GM19099 (cell line): ENCODE measurements at regions not wholly inside any gene's neighbourhood (a gene's known extent, or its start where the extent isn't known, plus 50 kb on each side); places are given as distances from the start of the nearest gene placed in this dataset.

Experiments
- POLR2A ChIP-seq: IDR thresholded peaks from 3 replicates; pipeline ENCODE4 v1.6.1; 2011; ENCODE audit warnings: low read depth; ENCODE audit not compliant: insufficient read length; ENCODE audit errors: extremely low read depth

DNA sequence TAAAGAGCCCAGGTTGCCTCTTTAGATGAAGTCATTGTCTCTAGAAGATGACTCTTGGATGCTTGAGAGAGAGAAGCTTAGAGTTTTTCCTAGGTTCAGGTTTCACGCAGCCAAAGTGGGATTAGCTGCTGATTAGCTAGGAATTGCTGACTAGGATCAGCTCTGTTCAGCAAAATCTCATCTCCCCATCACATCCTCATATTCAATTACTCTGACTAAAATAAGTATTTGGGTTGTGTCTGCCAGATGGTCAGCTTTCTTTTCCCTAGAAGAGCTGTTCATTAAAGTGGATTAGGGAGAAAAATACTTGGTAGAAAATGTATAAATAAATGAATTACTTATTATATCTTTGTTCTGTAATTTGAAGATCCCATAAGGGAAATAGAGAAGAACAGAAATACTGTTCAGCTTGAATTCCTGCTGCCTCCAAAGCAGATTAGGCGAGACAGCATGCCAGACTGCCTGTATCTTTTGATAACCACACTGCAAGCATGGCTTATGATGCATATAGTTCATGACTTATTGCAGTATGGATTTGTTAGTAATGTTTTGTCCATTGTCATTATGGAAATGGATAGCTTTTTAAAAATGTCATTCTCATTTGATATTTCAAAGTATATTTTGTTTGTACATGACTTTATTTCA, 184.8 kb upstream of the CD180 start:
- no peak for TF ChIP-seq POLR2A

DNA sequence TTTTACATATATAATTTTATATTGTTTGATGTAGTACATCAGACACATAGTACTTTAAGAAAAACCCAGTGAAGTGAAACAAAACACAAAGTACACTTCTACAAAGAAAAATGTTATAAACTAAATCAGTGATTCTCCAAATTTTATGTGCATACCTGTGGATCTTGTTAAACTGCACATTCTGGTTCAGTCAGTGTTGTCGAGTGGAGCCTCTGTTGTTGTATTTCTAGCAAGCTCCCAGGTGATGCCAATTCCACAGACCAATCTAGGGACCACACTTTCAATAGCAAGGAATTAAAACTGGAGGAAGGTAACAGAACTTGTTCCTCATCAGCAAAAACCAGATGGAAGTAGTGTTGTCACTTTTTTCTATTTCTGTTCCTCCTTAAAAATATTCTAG, 183.8 kb upstream of the CD180 start:
- no peak for TF ChIP-seq POLR2A

DNA sequence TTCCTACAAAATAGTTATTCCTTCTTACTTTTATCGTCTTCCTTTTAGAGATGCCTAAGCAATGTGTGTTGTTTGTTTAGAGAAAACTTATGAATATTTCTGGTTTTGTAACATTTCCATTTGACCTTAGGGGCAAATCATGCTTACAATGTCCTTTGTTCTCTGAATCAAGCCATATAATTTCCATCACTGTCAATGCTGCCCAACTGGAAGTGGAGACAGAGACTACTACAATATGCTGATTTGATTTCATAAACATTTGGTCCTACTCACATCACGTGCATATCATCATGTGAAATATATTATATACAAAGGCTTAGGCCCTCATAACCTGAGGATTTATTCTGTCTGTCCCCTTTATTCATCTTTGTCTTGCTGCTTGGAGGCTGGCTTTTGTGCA, 183.2 kb upstream of the CD180 start:
- no peak for TF ChIP-seq POLR2A

DNA sequence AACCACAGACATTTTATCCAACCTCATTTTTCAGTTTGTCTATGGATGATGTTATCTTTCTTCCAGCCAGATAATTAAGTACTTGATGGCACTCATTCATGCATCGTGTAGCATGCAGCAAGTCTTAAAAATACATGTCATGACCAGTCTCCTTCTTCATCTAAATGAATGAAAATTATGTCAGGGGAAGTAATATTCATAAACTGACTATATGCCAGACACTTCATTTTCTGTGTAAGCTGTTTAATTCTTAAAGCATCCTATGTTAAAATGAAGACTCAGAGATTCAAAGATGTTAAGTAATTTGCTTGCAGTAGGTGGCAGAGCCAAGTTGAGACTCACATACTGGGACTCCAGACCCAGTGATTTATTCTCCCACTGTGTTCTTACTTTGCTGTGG, 181.7 kb upstream of the CD180 start:
- TF ChIP-seq POLR2A, result no peak

DNA sequence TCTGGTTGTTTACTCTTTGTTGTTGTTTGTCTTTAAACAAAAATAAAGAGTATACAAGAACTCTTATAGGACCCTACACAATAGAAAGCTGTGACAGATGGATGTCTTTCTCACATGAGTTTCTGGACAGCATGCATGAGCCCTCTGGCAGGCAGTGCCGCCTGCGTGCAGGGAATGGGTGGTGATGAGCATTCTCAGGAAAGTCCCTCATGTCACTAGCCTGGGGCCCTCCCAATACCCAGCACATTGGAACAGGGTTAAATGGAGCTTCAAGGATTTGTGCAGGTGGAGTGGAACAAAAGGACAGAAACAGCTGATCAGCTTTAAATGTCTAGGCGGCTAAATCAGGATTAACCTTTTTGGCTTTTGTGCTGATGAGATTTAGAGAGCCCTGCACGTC, 181.0 kb upstream of the CD180 start:
- TF ChIP-seq POLR2A, result no peak

DNA sequence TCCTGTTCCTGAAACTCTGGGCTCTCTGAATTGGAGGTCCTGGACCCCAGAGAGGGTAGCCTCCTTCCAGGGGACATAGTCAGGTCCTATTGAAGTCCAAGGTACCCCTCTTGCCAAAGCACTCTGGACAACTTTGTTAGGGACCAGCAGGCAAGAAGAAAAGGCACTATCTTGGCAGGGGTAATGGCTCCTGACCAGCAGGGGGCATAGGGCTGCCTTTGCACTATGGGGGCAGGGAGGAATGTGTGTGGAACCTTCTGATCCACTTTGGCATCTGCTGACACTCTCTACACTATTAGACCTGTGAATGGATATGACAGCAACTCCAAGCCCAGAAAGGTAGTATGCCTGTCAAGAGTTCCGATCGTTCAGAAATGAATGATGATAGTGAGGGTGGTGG, 179.0 kb upstream of the CD180 start:
- no peak for TF ChIP-seq POLR2A

DNA sequence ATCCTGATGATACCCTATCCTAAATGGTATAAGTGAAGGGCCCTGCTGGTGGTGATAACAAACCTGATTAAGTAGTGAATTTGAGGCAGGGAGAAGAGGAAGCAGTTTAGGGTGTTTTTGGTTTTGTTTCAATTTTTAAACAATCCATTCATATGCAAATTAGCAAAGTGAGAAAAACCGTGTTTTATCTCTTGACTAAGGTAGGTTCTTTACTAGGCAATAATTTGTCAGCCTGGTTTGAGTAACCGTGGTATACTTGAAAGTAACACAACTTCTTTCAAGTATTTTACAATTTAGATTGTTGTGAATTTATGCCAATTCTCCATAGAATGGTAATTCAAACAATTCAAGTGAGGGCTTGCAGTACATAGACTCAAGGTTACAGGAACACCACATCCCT, 177.8 kb upstream of the CD180 start:
- no peak for TF ChIP-seq POLR2A

GRCh38 chr5:67373518-67373917, 176.9 kb upstream of the CD180 start:
- no peak for TF ChIP-seq POLR2A

GRCh38 chr5:67372887-67373286, 176.3 kb upstream of the CD180 start:
- TF ChIP-seq POLR2A, result no peak

DNA sequence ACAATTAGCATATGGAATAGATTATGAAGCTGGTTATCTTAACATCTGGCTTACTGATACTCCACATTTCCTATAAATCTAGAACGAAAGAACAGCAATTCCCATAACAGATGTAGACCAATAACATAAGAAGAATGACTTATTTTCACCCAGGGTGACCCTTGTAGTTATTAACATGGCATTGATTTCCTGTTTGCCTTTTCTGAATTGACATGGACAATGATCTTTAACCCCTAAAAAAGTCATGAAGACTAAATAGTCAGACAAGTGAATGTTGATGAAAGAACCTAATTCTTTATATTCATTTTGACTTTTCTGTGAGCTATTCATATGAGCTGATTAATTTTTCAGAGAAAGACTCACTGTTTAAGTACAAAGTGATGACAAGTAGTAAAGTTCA, 175.3 kb upstream of the CD180 start:
- TF ChIP-seq POLR2A, result no peak

DNA sequence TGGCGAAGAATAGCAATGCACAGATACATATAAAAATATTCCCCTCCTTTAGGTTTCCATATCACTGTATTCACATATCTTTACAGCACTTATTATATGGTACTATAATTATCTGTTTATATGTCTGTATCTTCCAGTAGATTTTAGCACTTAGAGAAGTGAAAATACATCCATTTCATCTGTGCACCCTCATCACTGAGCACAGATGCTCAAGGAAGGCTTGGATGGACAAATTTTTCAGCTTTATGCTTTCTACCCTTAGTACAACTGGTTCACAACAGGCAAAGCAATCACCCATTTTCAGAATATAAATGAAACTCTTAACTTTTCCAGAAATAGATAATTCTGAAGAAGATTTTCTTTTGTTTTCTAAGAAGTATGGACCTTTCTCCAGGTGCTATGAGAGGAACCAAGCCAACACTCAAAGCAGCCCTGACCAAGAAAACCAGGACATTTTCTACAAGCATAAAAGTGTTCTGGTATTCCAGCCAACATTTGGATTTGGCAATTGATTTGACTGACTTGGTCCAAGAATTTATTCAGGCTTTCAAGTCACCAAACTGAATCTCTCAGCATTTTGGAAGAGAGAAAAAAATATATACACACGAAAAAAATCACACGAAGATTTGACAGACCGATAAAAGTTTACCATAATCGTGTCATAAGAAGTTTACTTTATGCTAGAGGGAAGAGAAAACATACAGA, 170.2 kb upstream of the CD180 start:
- no peak for TF ChIP-seq POLR2A

- no peak for TF ChIP-seq POLR2A
These were observed 169.7 kb upstream of the CD180 start for GRCh38 chr5:67366276-67366675.

GRCh38 chr5:67364381-67364970, 167.9 kb upstream of the CD180 start:
- no peak for TF ChIP-seq POLR2A

DNA sequence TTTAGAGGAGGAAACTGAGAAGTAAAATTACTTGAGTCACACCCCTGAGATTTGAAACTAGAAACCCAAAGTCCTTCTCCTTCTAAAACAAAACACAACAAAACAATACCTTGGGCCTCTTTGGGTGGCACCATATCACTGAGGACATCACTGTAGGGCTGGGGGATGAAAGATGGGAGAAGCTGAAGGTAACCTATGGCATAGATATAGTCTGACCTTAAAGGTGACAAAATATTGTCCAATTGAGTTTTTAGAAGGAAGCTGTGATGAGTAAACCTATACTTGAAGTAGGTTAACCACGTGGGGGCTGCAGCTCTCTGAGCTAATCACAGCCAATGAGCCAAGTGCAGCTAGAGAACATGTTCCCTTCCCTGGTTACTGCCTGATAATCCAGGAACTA, 167.4 kb upstream of the CD180 start:
- TF ChIP-seq POLR2A, result no peak

DNA sequence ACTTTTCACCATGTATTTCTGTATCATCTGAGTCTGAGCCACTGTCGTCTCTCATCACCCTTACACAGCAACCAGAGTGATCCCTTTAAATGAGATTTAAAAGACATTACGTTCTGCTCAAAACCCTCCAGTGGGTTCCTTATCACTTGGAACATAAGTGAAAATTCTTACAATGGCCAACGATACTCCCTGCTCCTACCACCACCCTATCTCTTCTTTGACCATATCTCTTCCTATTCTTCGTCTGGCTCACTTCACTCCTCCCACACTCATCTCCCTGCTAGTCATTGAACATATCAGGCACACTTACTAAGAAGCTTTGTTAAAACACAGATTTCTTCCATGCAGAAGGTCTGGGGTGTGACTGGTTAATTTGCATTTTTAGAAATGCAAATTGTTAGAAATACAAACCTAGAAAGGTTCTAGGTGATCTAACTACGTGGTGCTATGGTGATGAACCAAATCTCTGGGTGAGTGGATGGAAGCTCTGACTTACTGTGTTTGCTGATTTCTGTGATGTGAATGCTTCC, 166.6 kb upstream of the CD180 start:
- no peak for TF ChIP-seq POLR2A
